NCI-H1092 (cell line): ENCODE measurements at regions not wholly inside any gene's neighbourhood (a gene's known extent, or its start where the extent isn't known, plus 50 kb on each side); places are given as distances from the start of the nearest gene placed in this dataset.
"Not testable (repeated sequence)": the region's sequence is repeated elsewhere in the genome, so short reads cannot be mapped to it uniquely, and the experiment has no call there.

Source experiments
- DNase-seq: peaks from one replicate; lab custom pipeline; 2025; lab: John Stamatoyannopoulos, UW

DNA sequence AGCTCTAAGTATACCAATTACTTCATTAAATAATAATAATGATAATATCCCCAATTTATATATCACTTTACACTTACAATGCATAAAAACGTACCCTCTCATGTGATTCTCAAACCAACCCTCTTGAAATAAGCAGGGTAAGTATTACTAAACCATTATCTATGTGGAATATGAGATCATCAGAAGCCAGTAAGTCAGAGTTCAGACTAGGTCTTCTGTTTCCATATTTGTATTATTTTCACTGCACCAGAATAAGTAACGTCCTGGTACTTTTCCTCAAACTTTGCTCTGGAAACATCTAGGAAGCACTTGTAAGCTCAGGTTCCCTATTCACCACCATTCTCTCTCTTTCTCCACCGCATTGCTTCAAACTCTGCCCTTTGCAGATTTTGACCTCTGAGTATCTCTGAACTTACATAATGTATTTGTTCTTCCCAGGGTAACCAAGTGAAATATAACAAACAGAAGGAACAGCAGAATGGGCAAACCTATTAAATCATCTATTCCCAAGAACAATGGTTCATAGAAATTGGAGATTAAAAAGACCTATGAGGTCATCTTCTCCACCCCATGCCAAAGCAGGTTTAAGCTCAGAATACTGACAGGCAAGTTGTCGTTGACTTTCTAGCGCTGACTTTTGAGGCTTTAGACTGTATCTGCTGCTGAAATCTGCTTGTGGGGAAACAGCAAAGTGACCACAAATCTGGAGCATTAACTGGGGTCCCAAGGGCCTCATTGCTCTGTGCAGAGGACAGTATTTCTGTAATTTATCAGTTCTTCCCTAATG lies 161.3 kb upstream of the FAR2 start:
- DNase-seq = no peak

- no peak for DNase-seq
Measured at GRCh38 chr12:28988325-28988704, 160.8 kb upstream of the FAR2 start.

DNA sequence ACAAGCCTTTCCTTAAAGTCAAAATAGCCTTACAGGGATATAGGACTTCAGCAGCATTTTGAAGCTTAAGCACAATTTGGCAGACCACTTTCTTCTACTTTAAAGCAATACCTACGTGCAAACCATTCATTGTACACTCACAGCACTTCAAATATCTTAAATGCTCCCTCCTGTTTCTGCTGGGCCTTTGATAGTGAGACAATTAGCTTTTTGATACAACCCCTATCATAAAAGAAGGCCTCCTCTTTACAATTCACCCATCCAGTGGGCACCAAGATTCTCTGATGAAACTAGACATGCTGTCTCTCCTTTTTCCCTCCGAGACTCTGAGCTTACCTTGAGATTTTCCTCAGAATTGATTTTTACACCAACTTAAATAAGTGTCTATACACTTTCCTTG lies 157.5 kb upstream of the FAR2 start:
- no peak for DNase-seq

GRCh38 chr12:28993720-28994119 lies 155.4 kb upstream of the FAR2 start:
- no peak for DNase-seq

- DNase-seq = no peak
Measured at GRCh38 chr12:28994179-28994715, 154.8 kb upstream of the FAR2 start.

GRCh38 chr12:28996688-28997087 lies 152.4 kb upstream of the FAR2 start:
- no peak for DNase-seq

GRCh38 chr12:28998662-28999120 lies 150.4 kb upstream of the FAR2 start:
- DNase-seq = no peak

DNA sequence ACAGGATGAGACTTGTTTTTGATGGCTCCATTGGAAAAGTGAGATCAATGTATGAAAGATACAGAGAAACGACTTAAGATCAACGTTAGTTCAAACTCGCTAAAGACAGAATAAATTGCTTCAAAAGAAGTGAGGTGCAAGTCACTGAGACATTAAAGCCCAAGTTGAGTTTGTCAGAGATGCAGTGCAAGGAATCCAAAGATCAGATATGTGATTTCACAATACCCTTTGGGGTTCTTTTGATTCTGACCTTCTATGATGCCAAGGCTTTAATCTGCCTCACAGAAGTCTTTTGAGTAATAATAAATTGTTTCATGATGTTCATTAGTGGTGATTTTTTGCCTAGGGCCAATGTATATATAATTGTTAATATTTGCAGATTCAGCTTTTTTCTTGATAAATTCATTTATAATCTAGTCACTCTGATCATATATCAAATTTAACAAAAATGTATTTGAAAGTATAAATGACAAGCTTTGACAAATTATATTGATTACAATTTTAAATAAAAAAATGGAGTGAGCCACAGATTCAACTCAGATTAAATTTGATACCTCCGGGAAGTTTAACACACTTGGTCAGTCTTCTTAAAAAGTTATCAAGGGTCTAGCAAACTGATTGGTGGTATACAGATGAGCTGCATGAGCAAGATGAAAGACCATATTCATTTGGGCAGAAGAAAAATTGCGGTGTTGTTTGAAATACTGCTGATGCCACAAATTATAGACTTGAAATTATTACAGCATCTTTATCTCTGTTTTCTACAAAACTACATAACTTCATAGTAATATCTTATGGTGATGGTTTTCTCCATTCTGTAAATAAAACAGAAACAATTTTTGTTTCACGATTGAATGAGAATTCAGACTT lies 144.8 kb upstream of the FAR2 start:
- DNase-seq = no peak

GRCh38 chr12:29004936-29005304 lies 144.2 kb upstream of the FAR2 start:
- DNase-seq = no peak

- DNase-seq = no peak
Measured at GRCh38 chr12:29008786-29009185, 140.3 kb upstream of the FAR2 start.

- DNase-seq = no peak
Measured at GRCh38 chr12:29012673-29013072, 136.4 kb upstream of the FAR2 start.

GRCh38 chr12:29017532-29017931 lies 131.5 kb upstream of the FAR2 start:
- not testable (repeated sequence) for DNase-seq

- DNase-seq = no peak
Measured at GRCh38 chr12:29023436-29024076, 125.5 kb upstream of the FAR2 start.

DNA sequence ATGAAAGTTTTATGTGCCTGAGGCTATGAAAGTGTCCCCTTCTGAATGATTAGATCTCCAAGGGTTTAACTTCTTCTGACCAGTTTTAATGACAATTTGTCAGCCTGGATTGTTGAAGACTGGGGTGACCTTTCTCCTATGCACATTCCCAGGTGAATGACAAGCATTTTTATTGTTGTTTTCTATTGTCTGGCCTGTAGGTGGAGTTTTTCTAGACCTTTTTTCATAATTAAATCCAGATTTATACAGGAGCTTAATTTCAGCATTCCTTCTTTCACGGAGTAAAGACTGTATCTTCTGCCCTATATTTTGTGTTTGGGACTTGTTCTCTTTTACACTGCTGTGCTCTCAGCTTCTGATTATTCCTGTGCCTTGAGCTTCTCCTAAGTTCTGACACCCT lies 125.0 kb upstream of the FAR2 start:
- no peak for DNase-seq

DNA sequence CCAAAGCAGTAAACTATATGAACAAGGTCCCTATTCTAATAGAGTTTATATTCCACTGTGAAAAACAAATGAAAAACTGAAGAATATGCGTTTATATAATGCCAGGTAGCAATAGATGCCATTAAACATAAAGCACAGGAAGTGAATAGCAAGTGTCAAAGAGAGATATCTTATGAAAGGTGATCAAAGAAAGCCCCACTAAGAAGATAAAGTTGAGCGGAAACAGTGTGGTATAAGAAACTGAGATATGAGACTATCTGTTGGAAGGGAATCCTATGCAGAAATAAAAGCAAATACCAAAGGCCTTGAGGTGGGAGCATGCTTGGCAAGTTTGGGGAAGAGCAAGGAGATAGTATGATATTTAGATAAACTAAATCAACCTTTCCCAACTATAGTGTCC lies 123.1 kb upstream of the FAR2 start:
- no peak for DNase-seq

- DNase-seq = no peak
Measured at GRCh38 chr12:29026419-29026818, 122.7 kb upstream of the FAR2 start.

- not testable (repeated sequence) for DNase-seq
Measured at GRCh38 chr12:29029484-29029883, 119.6 kb upstream of the FAR2 start.

- no peak for DNase-seq
Measured at GRCh38 chr12:29030006-29030405, 119.1 kb upstream of the FAR2 start.

DNA sequence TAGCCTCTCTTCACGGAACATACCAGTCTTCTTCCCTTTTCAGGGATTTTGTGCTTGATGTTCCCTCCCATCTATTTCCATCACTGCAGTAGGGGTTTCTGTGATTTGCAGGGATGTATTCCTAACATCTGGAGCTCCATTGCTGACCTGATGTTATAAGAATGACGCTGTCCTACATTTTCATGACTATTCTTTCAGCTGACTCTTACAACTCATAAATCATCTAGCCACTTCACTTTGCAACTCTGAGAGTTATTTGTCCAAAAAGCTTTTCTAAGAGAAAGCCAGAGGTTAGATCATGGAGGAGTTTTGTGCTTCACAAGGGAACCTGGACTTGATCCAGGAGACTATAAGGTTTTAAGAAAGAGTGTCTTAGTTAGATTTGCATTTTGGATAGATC lies 116.6 kb upstream of the FAR2 start:
- DNase-seq = no peak

DNA sequence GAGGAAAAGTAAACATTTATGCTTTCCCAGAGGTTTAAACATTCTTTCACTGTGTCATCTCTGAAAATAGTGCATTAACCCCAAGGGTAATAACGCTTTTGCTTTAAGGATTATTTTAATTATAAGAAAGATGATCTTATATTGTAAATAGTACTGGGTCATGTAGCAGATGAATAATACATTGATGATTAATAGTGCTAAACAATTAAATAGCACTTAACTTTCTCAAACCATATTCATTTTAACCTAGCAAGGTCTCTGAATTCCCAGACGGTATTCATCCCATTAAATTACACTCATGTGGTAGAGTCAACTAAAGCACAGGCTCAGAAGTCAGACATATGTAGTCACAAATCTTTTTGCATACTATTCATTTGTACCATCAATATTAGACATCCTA lies 115.6 kb upstream of the FAR2 start:
- DNase-seq = no peak

DNA sequence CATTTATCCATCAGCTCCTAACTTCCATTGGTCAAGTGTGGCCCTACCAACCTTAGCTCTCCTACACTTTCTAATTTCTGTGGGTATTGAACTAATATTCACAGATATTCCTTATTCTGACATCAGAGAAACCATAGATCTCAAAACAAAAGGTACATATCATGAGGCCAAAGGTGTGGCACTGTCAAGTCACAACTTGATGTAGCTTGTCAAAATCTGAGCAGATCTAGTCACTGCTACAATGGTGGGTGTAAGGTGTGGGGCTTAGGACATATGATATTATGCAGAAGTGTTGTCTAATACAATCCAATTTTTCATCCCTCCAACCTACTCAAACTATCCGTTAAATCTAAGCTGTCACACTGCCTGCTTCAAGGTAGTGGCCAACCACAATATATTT lies 114.0 kb upstream of the FAR2 start:
- DNase-seq = no peak

DNA sequence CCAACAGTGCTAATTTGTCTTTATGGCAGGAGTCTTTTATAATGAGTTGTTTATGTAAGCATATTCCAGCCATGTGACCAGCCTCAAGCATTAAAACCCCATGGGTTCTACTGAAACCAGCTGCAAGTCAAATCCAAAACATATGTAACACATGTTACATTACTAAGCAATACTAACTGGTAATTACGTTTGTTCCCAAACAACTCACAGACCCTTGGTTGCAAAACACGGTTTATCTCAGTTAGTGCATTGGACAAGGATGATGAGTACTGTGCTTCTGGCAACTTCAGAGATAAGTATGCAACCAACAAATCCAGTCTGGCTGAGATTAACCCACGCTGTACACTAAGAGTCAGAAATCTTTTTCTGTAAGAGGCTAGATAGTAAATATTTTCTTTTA lies 110.1 kb upstream of the FAR2 start:
- no peak for DNase-seq

DNA sequence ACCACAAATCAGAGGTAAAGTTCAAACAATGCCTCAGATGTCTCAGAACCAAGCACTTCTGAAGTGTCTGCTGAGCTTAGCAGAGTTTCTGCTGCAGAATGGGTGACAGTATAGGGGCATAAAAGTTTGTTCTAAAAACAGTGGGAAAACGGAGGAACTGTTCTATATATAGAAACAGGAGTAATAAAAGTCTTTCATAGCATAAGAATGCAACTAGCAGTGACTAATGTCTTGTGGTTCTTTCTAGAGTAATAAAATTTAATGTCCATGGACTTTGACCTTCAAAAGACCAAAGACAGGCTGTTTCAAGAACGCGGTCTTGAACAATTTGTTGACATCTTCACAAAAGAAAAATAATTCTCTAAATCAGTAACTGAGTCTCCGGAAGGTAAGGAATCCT lies 107.5 kb upstream of the FAR2 start:
- DNase-seq = no peak
